GM19351 (cell line): ENCODE measurements at regions not wholly inside any gene's neighbourhood (a gene's known extent, or its start where the extent isn't known, plus 50 kb on each side); places are given as distances from the start of the nearest gene placed in this dataset.
A peak's percentile ranks its signal among the peaks of the same experiment; 100 is the strongest.

ENCODE experiments used
- ATAC-seq: cut with Tn5 transposase; IDR thresholded peaks from one replicate; pipeline ENCODE4 v1.9.1; 2021; ENCODE audit warnings: mild to moderate bottlenecking, moderate library complexity; ENCODE audit not compliant: unreplicated experiment

- ATAC-seq = no peak
Measured at GRCh38 chr1:227451057-227451456, 112.3 kb upstream of the ZNF678 start.

GRCh38 chr1:227450489-227450888 lies 112.9 kb upstream of the ZNF678 start:
- ATAC-seq = no peak

- ATAC-seq = no peak
Measured at GRCh38 chr1:227449741-227450441, 113.5 kb upstream of the ZNF678 start.

- ATAC-seq = peak; percentile 94
Measured at GRCh38 chr1:227449051-227449450, 114.3 kb upstream of the ZNF678 start.

- no peak for ATAC-seq
Measured at GRCh38 chr1:227447531-227447990, 115.8 kb upstream of the ZNF678 start.

GRCh38 chr1:227445746-227446145 lies 117.6 kb upstream of the ZNF678 start:
- ATAC-seq = no peak

GRCh38 chr1:227445092-227445674 lies 118.2 kb upstream of the ZNF678 start:
- ATAC-seq = no peak

- no peak for ATAC-seq
Measured at GRCh38 chr1:227440182-227440581, 121.9 kb upstream of the CDC42BPA start.

GRCh38 chr1:227437495-227438008 lies 119.3 kb upstream of the CDC42BPA start:
- no peak for ATAC-seq

GRCh38 chr1:227434808-227435444 lies 116.6 kb upstream of the CDC42BPA start:
- no peak for ATAC-seq

- ATAC-seq = no peak
Measured at GRCh38 chr1:227433663-227434341, 115.5 kb upstream of the CDC42BPA start.

GRCh38 chr1:227432981-227433380 lies 114.7 kb upstream of the CDC42BPA start:
- no peak for ATAC-seq

GRCh38 chr1:227432181-227432535 lies 113.9 kb upstream of the CDC42BPA start:
- ATAC-seq = no peak

- no peak for ATAC-seq
Measured at GRCh38 chr1:227429447-227430359, 111.4 kb upstream of the CDC42BPA start.

GRCh38 chr1:227428803-227429202 lies 110.5 kb upstream of the CDC42BPA start:
- no peak for ATAC-seq

GRCh38 chr1:227427411-227427810 lies 109.1 kb upstream of the CDC42BPA start:
- ATAC-seq = no peak

- ATAC-seq = no peak
Measured at GRCh38 chr1:227424953-227425352, 106.7 kb upstream of the CDC42BPA start.

GRCh38 chr1:227424159-227424680 lies 105.9 kb upstream of the CDC42BPA start:
- no peak for ATAC-seq

GRCh38 chr1:227422581-227422980 lies 104.3 kb upstream of the CDC42BPA start:
- ATAC-seq = no peak

- no peak for ATAC-seq
Measured at GRCh38 chr1:227420147-227420546, 101.9 kb upstream of the CDC42BPA start.
